ENCODE measurements at regions not wholly inside any gene's neighbourhood (a gene's known extent, or its start where the extent isn't known, plus 50 kb on each side); places are given as distances from the start of the nearest gene placed in this dataset.

- TF ChIP-seq, protein P1, sequence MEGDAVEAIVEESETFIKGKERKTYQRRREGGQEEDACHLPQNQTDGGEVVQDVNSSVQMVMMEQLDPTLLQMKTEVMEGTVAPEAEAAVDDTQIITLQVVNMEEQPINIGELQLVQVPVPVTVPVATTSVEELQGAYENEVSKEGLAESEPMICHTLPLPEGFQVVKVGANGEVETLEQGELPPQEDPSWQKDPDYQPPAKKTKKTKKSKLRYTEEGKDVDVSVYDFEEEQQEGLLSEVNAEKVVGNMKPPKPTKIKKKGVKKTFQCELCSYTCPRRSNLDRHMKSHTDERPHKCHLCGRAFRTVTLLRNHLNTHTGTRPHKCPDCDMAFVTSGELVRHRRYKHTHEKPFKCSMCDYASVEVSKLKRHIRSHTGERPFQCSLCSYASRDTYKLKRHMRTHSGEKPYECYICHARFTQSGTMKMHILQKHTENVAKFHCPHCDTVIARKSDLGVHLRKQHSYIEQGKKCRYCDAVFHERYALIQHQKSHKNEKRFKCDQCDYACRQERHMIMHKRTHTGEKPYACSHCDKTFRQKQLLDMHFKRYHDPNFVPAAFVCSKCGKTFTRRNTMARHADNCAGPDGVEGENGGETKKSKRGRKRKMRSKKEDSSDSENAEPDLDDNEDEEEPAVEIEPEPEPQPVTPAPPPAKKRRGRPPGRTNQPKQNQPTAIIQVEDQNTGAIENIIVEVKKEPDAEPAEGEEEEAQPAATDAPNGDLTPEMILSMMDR (IDR thresholded peaks at IDR 0.05): no peak
- TF ChIP-seq POLR2A (IDR thresholded peaks at IDR 0.05) (no peak), POLR2AphosphoS5 (IDR thresholded peaks at IDR 0.05) (no peak), EP300 (IDR thresholded peaks at IDR 0.05) (no peak)
- ATAC-seq: no peak
- WGBS, 2 donors (ENCODE audit: low coverage in 1 of 2): 49 to 57% methylated on average over 2 of the region's 2 CpGs
- Histone ChIP-seq H3K4me3 (no peak overlapping the region), H3K9me3 (no peaks in the 10 kb centered on the region), H3K4me1 (no peaks in the 10 kb centered on the region), H3K27me3 (no peaks in the 10 kb centered on the region), H3K36me3 (no peaks in the 10 kb centered on the region), H3K27ac (no peak overlapping the region)
Observed at GRCh38 chr13:64753233-64754000, 2476.7 kb downstream of the PCDH9 start.

DNA sequence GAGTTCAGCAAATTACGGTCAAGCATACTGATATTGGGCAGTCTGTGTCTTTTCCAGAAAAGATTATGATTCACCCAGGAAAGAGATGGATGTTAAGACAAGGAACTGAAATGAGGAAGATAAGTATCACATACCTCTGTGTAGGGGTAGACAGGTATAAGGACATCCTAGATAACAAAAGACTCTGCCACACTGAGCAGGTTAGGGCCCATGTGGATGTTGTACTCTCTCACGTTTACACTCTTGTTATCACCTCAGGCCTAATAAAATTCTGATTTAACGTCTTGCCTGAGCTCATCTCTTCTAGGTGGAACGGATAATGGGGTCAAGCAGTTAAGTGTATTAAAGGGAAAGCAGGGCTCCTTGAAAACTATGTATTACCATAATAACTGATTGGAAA is 2480.8 kb downstream of the PCDH9 start:
- H3K9me3 ChIP-seq: no peaks in the 10 kb centered on the region
- ATAC-seq: no peak
- H3K36me3 ChIP-seq: no peaks in the 10 kb centered on the region
- TF ChIP-seq POLR2A (IDR thresholded peaks at IDR 0.05) (no peak), EP300 (IDR thresholded peaks at IDR 0.05) (no peak), POLR2AphosphoS5 (IDR thresholded peaks at IDR 0.05) (no peak)
- TF ChIP-seq, protein P1 (IDR thresholded peaks at IDR 0.05): no peak
- H3K4me3 ChIP-seq: no peak overlapping the region
- H3K27ac ChIP-seq: no peak overlapping the region
- no peaks in the 10 kb centered on the region for H3K4me1 ChIP-seq
- WGBS, 2 donors (ENCODE audit: low coverage in 1 of 2): 73 to 76% methylated on average over 4 of the region's 4 CpGs
- no peaks in the 10 kb centered on the region for H3K27me3 ChIP-seq

DNA sequence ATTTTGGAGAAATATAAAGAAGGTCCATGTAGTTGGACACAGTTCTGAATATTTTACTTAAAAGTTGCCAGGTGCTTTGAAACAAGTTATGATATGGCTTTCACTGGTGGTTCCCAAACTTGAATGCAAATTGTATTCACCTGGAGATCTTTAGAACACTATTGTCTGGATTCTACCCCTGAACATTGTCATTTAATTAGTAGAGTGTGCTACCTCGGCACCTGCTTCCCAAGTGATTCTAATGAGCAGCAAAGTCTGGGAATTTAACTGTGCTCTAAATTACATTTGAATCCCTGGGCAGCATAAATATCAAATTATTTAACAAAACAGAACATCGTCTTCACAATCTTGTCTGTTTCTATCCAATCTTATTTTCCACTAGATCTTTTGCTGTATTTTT is 2483.3 kb downstream of the PCDH9 start:
- TF ChIP-seq POLR2A (IDR thresholded peaks at IDR 0.05): no peak
- TF ChIP-seq, protein P1 (IDR thresholded peaks at IDR 0.05): no peak
- no peak for TF ChIP-seq EP300 (IDR thresholded peaks at IDR 0.05)
- no peak for TF ChIP-seq POLR2AphosphoS5 (IDR thresholded peaks at IDR 0.05)
- Histone ChIP-seq H3K9me3 (peaks cover 0 to 3% (median 0%) of the 10 kb centered on the region in 3 donors), H3K27me3 (no peaks in the 10 kb centered on the region), H3K27ac (no peak overlapping the region), H3K4me3 (no peak overlapping the region), H3K4me1 (no peaks in the 10 kb centered on the region), H3K36me3 (no peaks in the 10 kb centered on the region)
- no peak for ATAC-seq
- 87 to 92% methylated on average over 2 of the region's 2 CpGs for WGBS, 2 donors (ENCODE audit: low coverage in 1 of 2)

DNA sequence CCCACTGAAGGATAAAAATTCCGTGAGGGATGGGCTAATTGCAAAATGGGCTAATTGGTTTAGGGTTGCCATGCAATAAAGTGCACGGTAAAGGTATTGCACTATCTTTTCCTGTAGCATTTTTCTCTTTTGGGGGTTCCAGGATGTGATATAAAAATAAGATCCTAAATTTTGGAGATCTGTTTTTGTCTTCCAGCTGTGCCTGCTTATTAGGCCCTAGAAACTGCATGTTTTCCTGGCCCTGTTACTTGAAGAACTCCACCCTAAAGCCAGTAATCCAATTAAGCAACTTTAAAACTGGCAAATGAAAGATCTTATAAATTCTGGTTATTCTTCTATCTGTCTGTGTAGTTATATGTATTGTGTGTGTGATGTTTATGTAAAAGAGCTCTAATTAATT is 2489.6 kb downstream of the PCDH9 start:
- 68 to 75% methylated on average over 2 of the region's 2 CpGs for WGBS, 2 donors (ENCODE audit: low coverage in 1 of 2)
- TF ChIP-seq, protein P1 (IDR thresholded peaks at IDR 0.05): no peak
- TF ChIP-seq POLR2AphosphoS5 (IDR thresholded peaks at IDR 0.05): no peak
- no peak for TF ChIP-seq POLR2A (IDR thresholded peaks at IDR 0.05)
- no peak for TF ChIP-seq EP300 (IDR thresholded peaks at IDR 0.05)
- H3K4me1 ChIP-seq: no peaks in the 10 kb centered on the region

DNA sequence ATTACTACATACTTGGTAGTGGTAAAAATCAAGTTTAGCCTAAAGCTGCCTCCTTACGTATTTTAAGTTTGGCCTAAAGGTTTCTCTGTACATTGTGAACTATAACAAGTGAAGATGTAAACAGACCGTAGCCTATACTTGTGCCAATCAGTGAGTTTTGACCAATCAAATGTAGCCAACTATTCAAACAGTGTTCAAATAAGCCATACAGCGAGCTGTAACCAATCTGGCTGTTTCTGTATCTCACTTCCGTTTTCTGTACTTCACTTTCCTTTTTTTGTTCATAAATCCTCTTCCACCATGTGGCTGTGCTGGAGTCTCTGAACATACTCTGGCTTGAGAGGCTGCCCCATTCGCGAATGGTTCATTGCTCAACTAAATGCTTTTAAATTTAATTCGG is 2504.6 kb downstream of the PCDH9 start:
- 88 to 95% methylated on average over 7 of the region's 7 CpGs for WGBS, 2 donors (ENCODE audit: low coverage in 1 of 2)
- Histone ChIP-seq H3K27ac (no peak overlapping the region), H3K4me3 (no peak overlapping the region), H3K36me3 (no peaks in the 10 kb centered on the region), H3K27me3 (no peaks in the 10 kb centered on the region), H3K9me3 (no peaks in the 10 kb centered on the region), H3K4me1 (no peaks in the 10 kb centered on the region)
- no peak for TF ChIP-seq POLR2AphosphoS5 (IDR thresholded peaks at IDR 0.05)
- no peak for TF ChIP-seq POLR2A (IDR thresholded peaks at IDR 0.05)
- no peak for TF ChIP-seq EP300 (IDR thresholded peaks at IDR 0.05)
- TF ChIP-seq, protein P1 (IDR thresholded peaks at IDR 0.05): no peak
- ATAC-seq: no peak

More for the DNA sequence above, 2489.6 kb downstream of the PCDH9 start:
- Histone ChIP-seq H3K27ac (no peak overlapping the region), H3K4me3 (no peak overlapping the region), H3K27me3 (no peaks in the 10 kb centered on the region), H3K9me3 (peaks cover 0 to 17% (median 0%) of the 10 kb centered on the region in 3 donors), H3K36me3 (no peaks in the 10 kb centered on the region)
- no peak for ATAC-seq

All from gastroesophageal sphincter (tissue), 4 donors.